ENCODE measurements at regions not wholly inside any gene's neighbourhood (a gene's known extent, or its start where the extent isn't known, plus 50 kb on each side); places are given as distances from the start of the nearest gene placed in this dataset.

- DNase-seq, result no peak
- Histone ChIP-seq H3K4me3 (no peak overlapping the region), H3K4me1 (no peaks in the 10 kb centered on the region), H3K27ac (no peak overlapping the region), H3K36me3 (no peaks in the 10 kb centered on the region), H3K27me3 (no peaks in the 10 kb centered on the region), H3K9me3 (no peaks in the 10 kb centered on the region), H3K9ac (ENCODE audit: low read depth in 2 of 2, low read length in 2 of 2) (no peak overlapping the region)
- intact Hi-C loops (cut with DNase I), result no loop called here
- TF ChIP-seq CTCF (IDR thresholded peaks at IDR 0.05), result no peak
These were observed 75.8 kb upstream of the SYN2 start for GRCh38 chr3:11928381-11928780.

GRCh38 chr3:11929531-11929930 is 74.7 kb upstream of the SYN2 start:
- Histone ChIP-seq H3K36me3 (no peaks in the 10 kb centered on the region), H3K27me3 (no peaks in the 10 kb centered on the region), H3K9ac (ENCODE audit: low read depth in 2 of 2, low read length in 2 of 2) (no peak overlapping the region), H3K4me1 (no peaks in the 10 kb centered on the region), H3K27ac (no peak overlapping the region), H3K4me3 (no peak overlapping the region), H3K9me3 (no peaks in the 10 kb centered on the region)
- TF ChIP-seq CTCF (IDR thresholded peaks at IDR 0.05), result no peak
- no peak for DNase-seq
- intact Hi-C loops (cut with DNase I), result no loop called here

GRCh38 chr3:11930084-11930483 is 74.1 kb upstream of the SYN2 start:
- intact Hi-C loops (cut with DNase I), result no loop called here
- Histone ChIP-seq H3K36me3 (no peaks in the 10 kb centered on the region), H3K4me1 (no peaks in the 10 kb centered on the region), H3K27me3 (no peaks in the 10 kb centered on the region), H3K4me3 (no peak overlapping the region), H3K9ac (ENCODE audit: low read depth in 2 of 2, low read length in 2 of 2) (no peak overlapping the region), H3K9me3 (no peaks in the 10 kb centered on the region), H3K27ac (no peak overlapping the region)
- no peak for DNase-seq
- no peak for TF ChIP-seq CTCF (IDR thresholded peaks at IDR 0.05)

GRCh38 chr3:11932636-11933035 is 71.6 kb upstream of the SYN2 start:
- Histone ChIP-seq H3K27me3 (no peaks in the 10 kb centered on the region), H3K9ac (ENCODE audit: low read depth in 2 of 2, low read length in 2 of 2) (no peak overlapping the region), H3K9me3 (no peaks in the 10 kb centered on the region), H3K4me3 (no peak overlapping the region), H3K36me3 (no peaks in the 10 kb centered on the region), H3K27ac (no peak overlapping the region), H3K4me1 (no peaks in the 10 kb centered on the region)
- intact Hi-C loops (cut with DNase I), result no loop called here
- no peak for TF ChIP-seq CTCF (IDR thresholded peaks at IDR 0.05)
- no peak for DNase-seq

- Histone ChIP-seq H3K9me3 (no peaks in the 10 kb centered on the region), H3K27ac (no peak overlapping the region), H3K4me1 (no peaks in the 10 kb centered on the region), H3K27me3 (no peaks in the 10 kb centered on the region), H3K4me3 (no peak overlapping the region), H3K9ac (ENCODE audit: low read depth in 2 of 2, low read length in 2 of 2) (no peak overlapping the region), H3K36me3 (no peaks in the 10 kb centered on the region)
- intact Hi-C loops (cut with DNase I), result no loop called here
- no peak for TF ChIP-seq CTCF (IDR thresholded peaks at IDR 0.05)
- DNase-seq, result no peak
These were observed 70.7 kb upstream of the SYN2 start for GRCh38 chr3:11933529-11933928.
